ENCODE measurements at regions not wholly inside any gene's neighbourhood (a gene's known extent, or its start where the extent isn't known, plus 50 kb on each side); places are given as distances from the start of the nearest gene placed in this dataset.

GRCh38 chr12:73341559-73342247, 1069.5 kb downstream of the TRHDE start:
- TF ChIP-seq POLR2A (IDR thresholded peaks at IDR 0.05): no peak
- TF ChIP-seq CTCF (IDR thresholded peaks at IDR 0.05): no peak
- no peak for TF ChIP-seq EP300 (IDR thresholded peaks at IDR 0.05)
- TF ChIP-seq POLR2AphosphoS5 (IDR thresholded peaks at IDR 0.05): no peak

All from suprapubic skin (tissue), 4 donors.